ENCODE measurements at regions not wholly inside any gene's neighbourhood (a gene's known extent, or its start where the extent isn't known, plus 50 kb on each side); places are given as distances from the start of the nearest gene placed in this dataset.

DNA sequence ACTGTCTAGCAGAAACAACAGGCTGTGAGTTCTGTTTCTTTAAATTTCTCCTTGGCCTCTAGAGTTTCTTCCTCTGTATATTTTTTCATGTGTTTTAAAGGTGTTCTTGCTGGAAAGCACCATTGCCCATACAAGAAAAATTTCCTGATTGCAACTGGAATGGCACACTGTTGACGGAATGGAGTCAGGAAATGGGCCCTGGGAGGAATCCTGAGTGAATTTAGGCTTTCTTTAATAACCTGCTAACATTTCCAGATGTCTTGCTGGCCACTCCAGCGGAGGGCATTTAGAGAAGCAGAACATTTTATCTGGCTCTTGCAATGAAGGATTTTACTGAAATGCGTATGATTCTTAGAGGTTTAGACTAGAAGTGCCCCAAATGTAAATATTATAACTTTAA lies 736.3 kb downstream of the TAF11L14 start:
- Histone ChIP-seq H3K36me3 (ENCODE audit: low read depth, missing control alignments) (no peaks in the 10 kb centered on the region), H3K27ac (no peak overlapping the region), H3K9me3 (no peaks in the 10 kb centered on the region), H3K27me3 (no peaks in the 10 kb centered on the region), H3K4me3 (no peak overlapping the region), H3K4me1 (no peaks in the 10 kb centered on the region)
- TF ChIP-seq POLR2A (IDR thresholded peaks at IDR 0.05) (no peak), CTCF (IDR thresholded peaks at IDR 0.05) (no peak)
- DNase-seq: no peak
- intact Hi-C loops (cut with DNase I; ENCODE audit: low total_unique reads): no loop called here
- WGBS, 2 donors: 62 to 80% methylated on average over 3 of the region's 3 CpGs

DNA sequence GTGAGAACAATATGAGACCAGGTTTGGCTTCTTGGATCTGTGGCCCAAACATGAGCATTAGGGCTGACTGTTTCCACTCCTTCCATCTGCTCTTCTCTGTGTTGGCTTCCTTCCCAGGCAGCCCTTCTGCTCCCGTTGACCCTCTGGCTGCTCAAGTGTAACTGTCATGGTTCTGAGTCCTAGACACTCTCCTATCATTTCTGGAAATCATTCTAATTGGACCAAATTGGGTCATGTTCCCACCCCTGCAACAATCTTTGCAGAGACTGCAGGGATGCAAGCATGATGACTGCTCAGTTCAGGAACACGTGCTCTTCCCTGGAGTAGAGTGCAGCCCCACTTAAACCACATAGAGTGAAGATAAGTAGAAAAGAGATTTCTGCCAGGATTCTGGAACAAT lies 741.4 kb downstream of the TAF11L14 start:
- intact Hi-C loops (cut with DNase I; ENCODE audit: low total_unique reads): no loop called here
- Histone ChIP-seq H3K4me3 (no peak overlapping the region), H3K27ac (no peak overlapping the region), H3K36me3 (ENCODE audit: low read depth, missing control alignments) (no peaks in the 10 kb centered on the region), H3K4me1 (no peaks in the 10 kb centered on the region), H3K9me3 (no peaks in the 10 kb centered on the region), H3K27me3 (no peaks in the 10 kb centered on the region)
- no peak for DNase-seq
- TF ChIP-seq CTCF (IDR thresholded peaks at IDR 0.05) (no peak), POLR2A (IDR thresholded peaks at IDR 0.05) (no peak)
- WGBS, 2 donors: 33 to 48% methylated on average over 2 of the region's 2 CpGs

DNA sequence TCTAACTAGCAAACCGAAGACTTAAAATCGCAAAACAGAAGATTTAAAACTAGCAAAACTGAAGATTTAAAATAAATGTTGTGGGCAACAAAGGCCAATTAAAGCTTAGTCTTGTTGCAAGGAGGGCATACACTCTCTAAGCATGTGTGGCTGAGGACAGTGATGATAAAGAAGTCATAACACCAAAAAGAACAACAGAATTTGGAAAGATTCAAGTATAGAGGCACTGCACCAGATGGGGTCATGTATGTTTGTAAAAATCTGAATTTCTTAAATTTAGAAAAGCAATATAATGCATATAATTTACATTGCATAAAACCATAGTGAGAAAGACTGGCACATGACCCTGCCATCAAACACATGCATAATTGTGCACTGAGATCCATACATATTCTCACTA lies 743.8 kb downstream of the TAF11L14 start:
- H3K4me1 ChIP-seq: no peaks in the 10 kb centered on the region
- no peak overlapping the region for H3K4me3 ChIP-seq
- no peaks in the 10 kb centered on the region for H3K27me3 ChIP-seq
- H3K27ac ChIP-seq: no peak overlapping the region
- no peak for TF ChIP-seq POLR2A (IDR thresholded peaks at IDR 0.05)
- TF ChIP-seq CTCF (IDR thresholded peaks at IDR 0.05): no peak
- intact Hi-C loops (cut with DNase I; ENCODE audit: low total_unique reads): no loop called here
- H3K9me3 ChIP-seq: no peaks in the 10 kb centered on the region
- DNase-seq: no peak
- no peaks in the 10 kb centered on the region for H3K36me3 ChIP-seq (ENCODE audit: low read depth, missing control alignments)
- 47 to 61% methylated on average over 2 of the region's 2 CpGs for WGBS, 2 donors

DNA sequence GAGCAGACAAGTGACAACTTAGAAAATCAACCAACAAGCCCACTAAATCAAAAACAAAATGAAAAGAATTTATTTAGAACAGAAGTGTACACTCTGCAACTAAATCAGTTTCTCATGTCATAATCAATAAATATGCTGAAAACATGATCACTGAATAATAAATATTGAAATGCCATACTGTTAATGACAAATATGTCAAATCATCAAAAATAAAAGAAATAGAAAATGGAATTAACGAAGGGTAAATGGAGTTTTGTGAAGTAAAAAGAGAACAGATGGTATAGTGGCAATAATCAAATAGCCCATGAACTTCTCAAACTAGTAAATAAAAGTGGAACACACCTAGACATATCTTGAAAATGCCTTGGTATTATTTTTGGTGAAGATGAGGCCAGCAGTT lies 744.9 kb downstream of the TAF11L14 start:
- Histone ChIP-seq H3K4me1 (no peaks in the 10 kb centered on the region), H3K9me3 (no peaks in the 10 kb centered on the region), H3K27ac (no peak overlapping the region), H3K36me3 (ENCODE audit: low read depth, missing control alignments) (no peaks in the 10 kb centered on the region), H3K4me3 (no peak overlapping the region), H3K27me3 (no peaks in the 10 kb centered on the region)
- no peak for DNase-seq
- TF ChIP-seq POLR2A (IDR thresholded peaks at IDR 0.05) (no peak), CTCF (IDR thresholded peaks at IDR 0.05) (no peak)
- WGBS, 2 donors: 39 to 47% methylated on average over 1 of the region's 1 CpG
- intact Hi-C loops (cut with DNase I; ENCODE audit: low total_unique reads): no loop called here

DNA sequence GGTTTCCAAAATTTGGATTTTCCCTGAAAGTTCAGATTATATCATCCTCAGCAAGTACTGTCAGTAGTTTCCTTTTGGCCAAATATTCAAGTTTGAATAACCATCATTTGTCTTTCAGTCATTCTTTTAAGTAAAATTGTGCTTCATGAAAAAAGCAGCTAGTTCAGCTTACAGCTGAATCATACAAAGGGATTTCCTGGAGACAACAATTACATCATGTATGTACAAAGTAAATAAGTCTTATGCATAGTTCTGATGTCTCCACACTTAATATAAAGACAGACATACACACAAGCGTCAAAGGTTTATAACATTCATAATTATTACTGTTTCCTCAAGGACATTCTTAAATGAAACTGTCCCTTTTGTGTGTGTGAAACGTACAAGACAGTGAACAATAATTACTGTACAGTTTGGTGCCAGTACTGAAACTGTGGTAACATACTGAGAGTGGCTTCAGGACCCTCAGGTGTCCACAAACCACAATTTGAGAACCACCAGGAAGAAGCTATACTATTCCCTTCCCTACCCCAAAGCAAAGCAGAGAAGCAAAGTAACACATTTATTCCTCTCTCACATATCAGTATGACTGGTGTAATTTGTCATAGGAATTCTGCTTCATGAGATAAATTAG lies 746.6 kb downstream of the TAF11L14 start:
- Histone ChIP-seq H3K4me1 (no peaks in the 10 kb centered on the region), H3K9me3 (no peaks in the 10 kb centered on the region), H3K36me3 (ENCODE audit: low read depth, missing control alignments) (no peaks in the 10 kb centered on the region), H3K27ac (no peak overlapping the region), H3K27me3 (no peaks in the 10 kb centered on the region), H3K4me3 (no peak overlapping the region)
- 47 to 69% methylated on average over 2 of the region's 2 CpGs for WGBS, 2 donors
- no peak for DNase-seq
- TF ChIP-seq CTCF (IDR thresholded peaks at IDR 0.05): no peak
- no peak for TF ChIP-seq POLR2A (IDR thresholded peaks at IDR 0.05)
- intact Hi-C loops (cut with DNase I; ENCODE audit: low total_unique reads): no loop called here
